Vagina (tissue), 2 donors: ENCODE measurements at regions not wholly inside any gene's neighbourhood (a gene's known extent, or its start where the extent isn't known, plus 50 kb on each side); places are given as distances from the start of the nearest gene placed in this dataset.

Experiments used
- POLR2A ChIP-seq, 2 donors: fragments of 450-650 bp; IDR thresholded peaks; one replicate each; pipeline ENCODE4 v1.6.1; 2017; ENCODE audit warnings: antibody characterized with exemption in 2 of 2, mild to moderate bottlenecking in 2 of 2, moderate library complexity in 2 of 2
- TF ChIP-seq, protein P1 (sequence below), 3 experiments: fragments of 450-650 bp in 2 of 3; fragments of 200-600 bp in 1 of 3; sonication (generic) in 1 of 3; IDR thresholded peaks; one replicate each; pipeline ENCODE4 v1.5.1; 2017 to 2019; ENCODE audit warnings: antibody characterized with exemption in 3 of 3, mild to moderate bottlenecking in 2 of 3, moderate library complexity in 2 of 3

GRCh38 chr10:78830062-78830975 lies 238.4 kb upstream of the ZMIZ1 start:
- TF ChIP-seq, protein P1, sequence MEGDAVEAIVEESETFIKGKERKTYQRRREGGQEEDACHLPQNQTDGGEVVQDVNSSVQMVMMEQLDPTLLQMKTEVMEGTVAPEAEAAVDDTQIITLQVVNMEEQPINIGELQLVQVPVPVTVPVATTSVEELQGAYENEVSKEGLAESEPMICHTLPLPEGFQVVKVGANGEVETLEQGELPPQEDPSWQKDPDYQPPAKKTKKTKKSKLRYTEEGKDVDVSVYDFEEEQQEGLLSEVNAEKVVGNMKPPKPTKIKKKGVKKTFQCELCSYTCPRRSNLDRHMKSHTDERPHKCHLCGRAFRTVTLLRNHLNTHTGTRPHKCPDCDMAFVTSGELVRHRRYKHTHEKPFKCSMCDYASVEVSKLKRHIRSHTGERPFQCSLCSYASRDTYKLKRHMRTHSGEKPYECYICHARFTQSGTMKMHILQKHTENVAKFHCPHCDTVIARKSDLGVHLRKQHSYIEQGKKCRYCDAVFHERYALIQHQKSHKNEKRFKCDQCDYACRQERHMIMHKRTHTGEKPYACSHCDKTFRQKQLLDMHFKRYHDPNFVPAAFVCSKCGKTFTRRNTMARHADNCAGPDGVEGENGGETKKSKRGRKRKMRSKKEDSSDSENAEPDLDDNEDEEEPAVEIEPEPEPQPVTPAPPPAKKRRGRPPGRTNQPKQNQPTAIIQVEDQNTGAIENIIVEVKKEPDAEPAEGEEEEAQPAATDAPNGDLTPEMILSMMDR (IDR thresholded peaks at IDR 0.05) = no peak
- no peak for TF ChIP-seq POLR2A (IDR thresholded peaks at IDR 0.05)
